ENCODE measurements at regions not wholly inside any gene's neighbourhood (a gene's known extent, or its start where the extent isn't known, plus 50 kb on each side); places are given as distances from the start of the nearest gene placed in this dataset.

GRCh38 chr2:186099826-186100225 is 361.2 kb downstream of the FSIP2 start:
- DNase-seq (ENCODE audit: low read depth), result no peak
- TF ChIP-seq CTCF (IDR thresholded peaks at IDR 0.05; ENCODE audit: low read length, missing control alignments), result no peak
- H3K4me3 ChIP-seq (replicated peaks; ENCODE audit: low read depth, low read length), result no peak overlapping the region

- DNase-seq (ENCODE audit: low read depth), result no peak
- H3K4me3 ChIP-seq (replicated peaks; ENCODE audit: low read depth, low read length), result no peak overlapping the region
- TF ChIP-seq CTCF (IDR thresholded peaks at IDR 0.05; ENCODE audit: low read length, missing control alignments), result no peak
These were observed 362.0 kb downstream of the FSIP2 start for GRCh38 chr2:186100636-186101035.

GRCh38 chr2:186101616-186102015 is 363.0 kb downstream of the FSIP2 start:
- TF ChIP-seq CTCF (IDR thresholded peaks at IDR 0.05; ENCODE audit: low read length, missing control alignments), result no peak
- no peak for DNase-seq (ENCODE audit: low read depth)
- no peak overlapping the region for H3K4me3 ChIP-seq (replicated peaks; ENCODE audit: low read depth, low read length)

GRCh38 chr2:186103276-186103675 is 364.7 kb downstream of the FSIP2 start:
- DNase-seq (ENCODE audit: low read depth), result no peak
- TF ChIP-seq CTCF (IDR thresholded peaks at IDR 0.05; ENCODE audit: low read length, missing control alignments), result no peak

GRCh38 chr2:186105016-186105724 is 366.6 kb downstream of the FSIP2 start:
- TF ChIP-seq CTCF (IDR thresholded peaks at IDR 0.05; ENCODE audit: low read length, missing control alignments), result no peak
- no peak overlapping the region for H3K4me3 ChIP-seq (replicated peaks; ENCODE audit: low read depth, low read length)
- DNase-seq (ENCODE audit: low read depth), result no peak

More at GRCh38 chr2:186103276-186103675, 364.7 kb downstream of the FSIP2 start:
- no peak overlapping the region for H3K4me3 ChIP-seq (replicated peaks; ENCODE audit: low read depth, low read length)

GRCh38 chr2:186108470-186108869 is 369.9 kb downstream of the FSIP2 start:
- no peak overlapping the region for H3K4me3 ChIP-seq (replicated peaks; ENCODE audit: low read depth, low read length)
- no peak for TF ChIP-seq CTCF (IDR thresholded peaks at IDR 0.05; ENCODE audit: low read length, missing control alignments)
- no peak for DNase-seq (ENCODE audit: low read depth)

- no peak overlapping the region for H3K4me3 ChIP-seq (replicated peaks; ENCODE audit: low read depth, low read length)
- no peak for DNase-seq (ENCODE audit: low read depth)
- TF ChIP-seq CTCF (IDR thresholded peaks at IDR 0.05; ENCODE audit: low read length, missing control alignments), result no peak
These were observed 372.8 kb upstream of the ZC3H15 start for GRCh38 chr2:186113284-186113683.
